Upper lobe of left lung (tissue), 6 donors: ENCODE measurements at regions not wholly inside any gene's neighbourhood (a gene's known extent, or its start where the extent isn't known, plus 50 kb on each side); places are given as distances from the start of the nearest gene placed in this dataset.
A peak's percentile ranks its signal among the peaks of the same experiment; 100 is the strongest.

Source experiments
- ATAC-seq, 2 donors: fragments of 200-7000 bp; cut with Tn5 transposase; one replicate each; pipeline ENCODE4 v1.9.1; 2022; ENCODE audit warnings: mild to moderate bottlenecking in 2 of 2, moderate library complexity in 2 of 2; ENCODE audit not compliant: low FRiP score in 2 of 2
- DNase-seq, 2 donors: peaks; one replicate each; pipeline ENCODE4 v3.0.0-alpha.2; 2019 to 2020
- H3K27ac ChIP-seq, 4 donors: fragments of 200-600 bp; sonication (generic); one replicate each; pipeline ENCODE4 v1.5.1; 2016 to 2019
- H3K27me3 ChIP-seq, 4 donors: fragments of 200-600 bp; sonication (generic); one replicate each; pipeline ENCODE4 v1.5.1; 2017 to 2019
- H3K36me3 ChIP-seq, 4 donors: fragments of 200-600 bp; sonication (generic); one replicate each; pipeline ENCODE4 v1.5.1; 2016 to 2019
- H3K4me1 ChIP-seq, 4 donors: fragments of 200-600 bp; sonication (generic); one replicate each; pipeline ENCODE4 v1.5.1; 2018 to 2019
- H3K4me3 ChIP-seq, 4 donors: fragments of 200-600 bp; sonication (generic); one replicate each; pipeline ENCODE4 v1.5.1; 2017 to 2019; ENCODE audit warnings: mild to moderate bottlenecking in 2 of 4, moderate library complexity in 1 of 4
- H3K9me3 ChIP-seq, 4 donors: fragments of 200-600 bp; sonication (generic); one replicate each; pipeline ENCODE4 v1.5.1; 2018 to 2019
- EP300 ChIP-seq, 4 donors: sonication (generic); formaldehyde crosslinking; IDR thresholded peaks; one replicate each; pipeline ENCODE4 v1.5.1; 2017; ENCODE audit warnings: antibody characterized with exemption in 4 of 4, control low read depth in 2 of 4
- POLR2A ChIP-seq, 4 donors: fragments of 450-650 bp; IDR thresholded peaks; one replicate each; pipeline ENCODE4 v1.5.1; 2016 to 2017; ENCODE audit warnings: antibody characterized with exemption in 4 of 4, mild to moderate bottlenecking in 2 of 4
- POLR2AphosphoS5 ChIP-seq, 2 donors: sonication (generic); formaldehyde crosslinking; IDR thresholded peaks; one replicate each; pipeline ENCODE4 v1.5.1; 2017; ENCODE audit warnings: antibody characterized with exemption in 2 of 2
- WGBS, 2 donors: methylation state at CpG; one replicate each; pipeline ENCODE4 v1.1.5; 2017 to 2018; 5-methylcytosine and 5-hydroxymethylcytosine counted together
- TF ChIP-seq, protein P1 (sequence below), 6 experiments: fragments of 450-650 bp in 4 of 6; fragments of 200-600 bp in 2 of 6; sonication (generic) in 2 of 6; IDR thresholded peaks; one replicate each; pipeline ENCODE4 v1.5.1; 2016 to 2019; ENCODE audit warnings: antibody characterized with exemption in 6 of 6
- donor health status: DM: no; HTN: no; CAD: no; lungs with moderate emphysema.
- donor health status: DM: no; HTN: yes; CAD: no; lungs with severe emphysema.

DNA sequence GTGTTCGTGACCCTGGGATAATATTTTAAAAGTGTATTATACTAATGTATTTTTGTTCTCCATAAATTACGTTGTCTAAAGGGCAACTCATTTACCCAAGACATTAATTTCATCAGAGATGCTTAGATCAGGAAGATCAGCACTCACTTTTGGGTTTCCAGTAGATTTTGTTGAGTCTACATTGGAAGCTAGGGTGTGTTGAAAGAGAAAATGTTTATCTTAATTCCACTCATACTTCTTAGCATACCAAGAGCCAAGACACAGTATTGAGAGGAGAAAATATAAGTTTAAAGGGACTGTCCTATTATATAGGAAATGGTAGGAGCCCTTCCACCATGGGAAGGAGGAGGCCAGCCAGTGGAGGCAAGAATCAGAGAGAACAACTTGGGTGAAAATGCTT lies 412.9 kb upstream of the RGMA start:
- DNase-seq (no peak), ATAC-seq (no peak)
- Histone ChIP-seq H3K27me3 (no peaks in the 10 kb centered on the region), H3K4me3 (no peak overlapping the region), H3K4me1 (no peaks in the 10 kb centered on the region), H3K27ac (no peak overlapping the region), H3K9me3 (no peaks in the 10 kb centered on the region), H3K36me3 (no peaks in the 10 kb centered on the region)
- TF ChIP-seq EP300 (IDR thresholded peaks at IDR 0.05) (no peak), POLR2A (IDR thresholded peaks at IDR 0.05) (no peak), POLR2AphosphoS5 (IDR thresholded peaks at IDR 0.05) (no peak)
- TF ChIP-seq, protein P1, sequence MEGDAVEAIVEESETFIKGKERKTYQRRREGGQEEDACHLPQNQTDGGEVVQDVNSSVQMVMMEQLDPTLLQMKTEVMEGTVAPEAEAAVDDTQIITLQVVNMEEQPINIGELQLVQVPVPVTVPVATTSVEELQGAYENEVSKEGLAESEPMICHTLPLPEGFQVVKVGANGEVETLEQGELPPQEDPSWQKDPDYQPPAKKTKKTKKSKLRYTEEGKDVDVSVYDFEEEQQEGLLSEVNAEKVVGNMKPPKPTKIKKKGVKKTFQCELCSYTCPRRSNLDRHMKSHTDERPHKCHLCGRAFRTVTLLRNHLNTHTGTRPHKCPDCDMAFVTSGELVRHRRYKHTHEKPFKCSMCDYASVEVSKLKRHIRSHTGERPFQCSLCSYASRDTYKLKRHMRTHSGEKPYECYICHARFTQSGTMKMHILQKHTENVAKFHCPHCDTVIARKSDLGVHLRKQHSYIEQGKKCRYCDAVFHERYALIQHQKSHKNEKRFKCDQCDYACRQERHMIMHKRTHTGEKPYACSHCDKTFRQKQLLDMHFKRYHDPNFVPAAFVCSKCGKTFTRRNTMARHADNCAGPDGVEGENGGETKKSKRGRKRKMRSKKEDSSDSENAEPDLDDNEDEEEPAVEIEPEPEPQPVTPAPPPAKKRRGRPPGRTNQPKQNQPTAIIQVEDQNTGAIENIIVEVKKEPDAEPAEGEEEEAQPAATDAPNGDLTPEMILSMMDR (IDR thresholded peaks at IDR 0.05), result no peak
- 64% methylated on average over 2 of the region's 2 CpGs for WGBS, 2 donors

DNA sequence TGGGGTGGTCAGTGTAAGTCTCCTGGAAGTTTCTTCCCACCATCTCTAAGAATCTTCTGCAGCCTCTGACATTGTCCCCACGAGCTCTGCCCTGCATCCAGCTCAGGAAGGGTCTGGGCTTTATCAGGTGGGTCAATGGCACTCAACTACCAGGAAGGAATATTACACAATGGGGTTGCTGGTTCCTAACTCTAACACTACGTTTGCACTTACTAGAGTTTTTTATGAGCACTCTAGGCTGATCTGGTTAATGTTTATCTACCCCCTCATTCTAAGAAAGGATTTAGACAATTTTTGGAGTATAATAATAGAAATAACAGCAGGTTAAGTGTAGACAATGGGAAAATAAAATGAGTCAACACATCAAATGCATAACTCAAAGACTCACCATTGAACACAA lies 411.1 kb upstream of the RGMA start:
- peak in 1 of 2 donors; percentile 38 for ATAC-seq
- TF ChIP-seq EP300 (IDR thresholded peaks at IDR 0.05), result no peak
- TF ChIP-seq, protein P1 (IDR thresholded peaks at IDR 0.05), result no peak
- TF ChIP-seq POLR2A (IDR thresholded peaks at IDR 0.05), result no peak
- no peak for TF ChIP-seq POLR2AphosphoS5 (IDR thresholded peaks at IDR 0.05)
- Histone ChIP-seq H3K27ac (no peak overlapping the region), H3K27me3 (no peaks in the 10 kb centered on the region), H3K4me3 (no peak overlapping the region), H3K4me1 (no peaks in the 10 kb centered on the region), H3K36me3 (no peaks in the 10 kb centered on the region), H3K9me3 (no peaks in the 10 kb centered on the region)
- 27 to 33% methylated on average over 2 of the region's 2 CpGs for whole genome bisulfite sequencing, 2 donors
- DNase-seq, result no peak

DNA sequence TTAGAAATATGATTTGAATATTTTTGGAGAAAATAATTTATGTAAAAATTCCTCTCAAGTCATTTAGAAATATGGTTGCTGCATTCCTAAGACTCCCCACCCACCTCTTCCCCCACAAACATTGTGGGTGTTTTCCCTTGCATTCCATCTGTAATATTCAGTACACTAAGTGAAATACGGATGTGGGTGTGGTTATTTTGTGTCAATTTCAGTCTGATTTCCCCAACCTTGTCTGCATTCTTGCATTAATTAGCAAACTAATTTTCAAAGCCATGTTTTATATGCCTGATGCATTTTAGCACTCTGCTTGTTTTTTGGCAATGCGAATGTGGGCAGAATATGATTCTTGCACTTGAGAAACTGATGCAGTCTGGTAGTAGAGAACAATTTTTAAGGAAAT lies 408.3 kb upstream of the RGMA start:
- no peak overlapping the region for H3K27ac ChIP-seq
- WGBS, 2 donors, result 57 to 73% methylated on average over 2 of the region's 2 CpGs
- no peaks in the 10 kb centered on the region for H3K27me3 ChIP-seq
- no peak overlapping the region for H3K4me3 ChIP-seq
- ATAC-seq, result peak in 1 of 2 donors; percentile 46
- H3K36me3 ChIP-seq, result no peaks in the 10 kb centered on the region
- DNase-seq, result no peak
- TF ChIP-seq, protein P1 (IDR thresholded peaks at IDR 0.05), result no peak
- TF ChIP-seq POLR2A (IDR thresholded peaks at IDR 0.05) (no peak), EP300 (IDR thresholded peaks at IDR 0.05) (no peak), POLR2AphosphoS5 (IDR thresholded peaks at IDR 0.05) (no peak)
- no peaks in the 10 kb centered on the region for H3K4me1 ChIP-seq
- no peaks in the 10 kb centered on the region for H3K9me3 ChIP-seq

DNA sequence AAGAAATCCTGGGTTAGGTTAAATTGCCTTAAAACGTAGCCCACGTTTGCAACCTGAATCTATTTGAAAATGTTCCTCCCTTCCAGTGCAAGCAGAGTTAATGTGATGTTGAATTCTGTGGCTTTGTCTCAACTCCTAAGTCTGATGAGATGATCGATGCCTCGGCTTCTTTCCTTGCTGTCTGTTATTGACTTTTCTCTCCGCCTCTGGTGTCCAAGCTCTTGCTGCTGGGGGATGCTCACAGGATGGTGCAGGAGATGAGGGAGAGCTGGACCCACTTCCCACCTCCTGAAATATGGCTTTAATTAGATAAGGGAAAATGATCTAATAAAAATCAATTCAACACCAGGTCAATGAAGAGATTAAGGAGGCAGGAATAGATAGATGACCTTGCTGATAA lies 407.9 kb upstream of the RGMA start:
- H3K36me3 ChIP-seq, result no peaks in the 10 kb centered on the region
- WGBS, 2 donors, result 61 to 74% methylated on average over 5 of the region's 5 CpGs
- H3K4me1 ChIP-seq, result no peaks in the 10 kb centered on the region
- no peaks in the 10 kb centered on the region for H3K27me3 ChIP-seq
- H3K4me3 ChIP-seq, result no peak overlapping the region
- DNase-seq, result no peak
- no peak for ATAC-seq
- TF ChIP-seq, protein P1 (IDR thresholded peaks at IDR 0.05), result no peak
- TF ChIP-seq POLR2AphosphoS5 (IDR thresholded peaks at IDR 0.05) (no peak), EP300 (IDR thresholded peaks at IDR 0.05) (no peak), POLR2A (IDR thresholded peaks at IDR 0.05) (no peak)
- no peaks in the 10 kb centered on the region for H3K9me3 ChIP-seq
- no peak overlapping the region for H3K27ac ChIP-seq

DNA sequence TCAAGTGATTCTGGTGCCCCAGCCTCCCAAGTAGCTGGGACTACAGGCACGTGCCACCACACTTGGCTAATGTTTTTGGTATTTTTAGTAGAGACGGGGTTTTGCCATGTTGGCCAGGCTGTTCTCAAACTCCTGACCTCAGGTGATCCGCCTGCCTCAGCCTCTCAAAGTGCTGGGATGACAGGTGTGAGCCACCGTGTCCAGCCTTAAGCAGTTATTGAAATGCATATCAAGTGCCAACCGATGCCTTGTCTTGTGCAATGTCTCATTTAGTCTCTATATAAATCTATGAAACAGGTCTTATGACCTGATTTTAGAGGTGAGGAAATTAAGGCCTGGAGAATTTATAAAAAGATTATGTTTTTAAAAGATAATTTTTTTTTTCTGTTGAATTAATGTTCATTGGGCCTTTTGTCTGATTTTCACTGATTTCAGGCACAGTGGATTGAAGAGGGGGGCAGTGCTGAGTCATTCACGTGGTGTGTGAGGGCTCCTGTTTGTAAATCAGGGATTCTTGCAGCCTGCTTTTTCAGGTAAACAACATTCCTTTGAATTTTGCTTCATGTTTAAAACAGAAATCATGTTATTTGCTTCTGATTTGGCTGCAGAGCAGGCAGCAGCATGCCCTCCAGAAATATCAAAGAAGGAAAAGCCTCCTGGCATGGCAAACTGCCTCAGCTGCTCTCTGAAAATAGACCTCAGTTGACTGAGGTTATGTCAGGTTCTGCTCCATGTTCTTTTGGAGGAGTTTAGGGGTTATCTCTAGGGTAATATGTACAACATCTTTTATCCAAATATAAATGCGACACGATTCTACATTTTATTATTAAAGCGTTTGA lies 407.0 kb upstream of the RGMA start:
- Histone ChIP-seq H3K9me3 (no peaks in the 10 kb centered on the region), H3K27me3 (no peaks in the 10 kb centered on the region), H3K4me1 (no peaks in the 10 kb centered on the region), H3K27ac (no peak overlapping the region), H3K4me3 (no peak overlapping the region), H3K36me3 (no peaks in the 10 kb centered on the region)
- 70 to 75% methylated on average over 8 to 9 of the region's 9 CpGs for WGBS, 2 donors
- TF ChIP-seq POLR2A (IDR thresholded peaks at IDR 0.05), result no peak
- TF ChIP-seq EP300 (IDR thresholded peaks at IDR 0.05), result no peak
- ATAC-seq (no peak), DNase-seq (no peak)
